NCI-H2081 (cell line): ENCODE measurements at regions not wholly inside any gene's neighbourhood (a gene's known extent, or its start where the extent isn't known, plus 50 kb on each side); places are given as distances from the start of the nearest gene placed in this dataset.

ENCODE experiments used
- DNase-seq, 2 experiments: peaks; one replicate each; lab custom pipeline; 2025; lab: John Stamatoyannopoulos, UW

- DNase-seq = no peak
Observed at GRCh38 chr6:156725712-156726111, 51.5 kb upstream of the ARID1B start.

- no peak for DNase-seq
Observed at GRCh38 chr6:156720691-156721685, 56.2 kb upstream of the ARID1B start.

- DNase-seq = no peak
Observed at GRCh38 chr6:156719720-156720563, 57.2 kb upstream of the ARID1B start.

- no peak for DNase-seq
Observed at GRCh38 chr6:156719395-156719719, 57.8 kb upstream of the ARID1B start.

- no peak for DNase-seq
Observed at GRCh38 chr6:156718647-156719394, 58.4 kb upstream of the ARID1B start.

- DNase-seq = no peak
Observed at GRCh38 chr6:156717542-156717941, 59.6 kb upstream of the ARID1B start.

GRCh38 chr6:156715839-156716238, 61.3 kb upstream of the ARID1B start:
- DNase-seq = no peak

GRCh38 chr6:156713548-156713947, 63.6 kb upstream of the ARID1B start:
- no peak for DNase-seq

- no peak for DNase-seq
Observed at GRCh38 chr6:156710479-156710878, 66.7 kb upstream of the ARID1B start.

- no peak for DNase-seq
Observed at GRCh38 chr6:156707818-156708217, 69.4 kb upstream of the ARID1B start.

- no peak for DNase-seq
Observed at GRCh38 chr6:156703719-156704118, 73.5 kb upstream of the ARID1B start.

GRCh38 chr6:156701966-156702365, 75.2 kb upstream of the ARID1B start:
- no peak for DNase-seq

- no peak for DNase-seq
Observed at GRCh38 chr6:156700440-156701057, 76.6 kb upstream of the ARID1B start.

- no peak for DNase-seq
Observed at GRCh38 chr6:156699935-156700334, 77.2 kb upstream of the ARID1B start.

- DNase-seq = no peak
Observed at GRCh38 chr6:156699017-156699421, 78.2 kb upstream of the ARID1B start.

GRCh38 chr6:156698239-156699016, 78.8 kb upstream of the ARID1B start:
- no peak for DNase-seq

GRCh38 chr6:156697225-156697830, 79.8 kb upstream of the ARID1B start:
- no peak for DNase-seq

- no peak for DNase-seq
Observed at GRCh38 chr6:156695742-156696141, 81.4 kb upstream of the ARID1B start.

- DNase-seq = no peak
Observed at GRCh38 chr6:156694679-156695078, 82.5 kb upstream of the ARID1B start.

- no peak for DNase-seq
Observed at GRCh38 chr6:156691018-156691417, 86.2 kb upstream of the ARID1B start.

GRCh38 chr6:156689656-156690055, 87.5 kb upstream of the ARID1B start:
- DNase-seq = no peak
